K562 (cell line): ENCODE measurements at regions not wholly inside any gene's neighbourhood (a gene's known extent, or its start where the extent isn't known, plus 50 kb on each side); places are given as distances from the start of the nearest gene placed in this dataset.

Source experiments
- CHD2 ChIP-seq: IDR thresholded peaks from 2 replicates; pipeline ENCODE4 v1.6.1; 2011; ENCODE audit warnings: low read depth, low read length
- EHMT2 ChIP-seq: fragments of 450-650 bp; IDR thresholded peaks from 2 replicates; pipeline ENCODE4 v1.6.1; 2018; ENCODE audit warnings: antibody characterized with exemption
- FOXJ2 ChIP-seq: fragments of 200-800 bp; sonication (Bioruptor generic); IDR thresholded peaks from 2 replicates; pipeline ENCODE4 v1.6.1; 2016; ENCODE audit warnings: missing genetic modification characterization, missing compliant biosample characterization
- NFRKB ChIP-seq: fragments of 450-650 bp; IDR thresholded peaks from 2 replicates; pipeline ENCODE4 v1.6.1; 2016; ENCODE audit warnings: low read depth
- PCBP2 ChIP-seq: fragments of 200-400 bp; formaldehyde crosslinking; IDR thresholded peaks from 2 replicates; pipeline ENCODE4 v1.6.1; 2018; ENCODE audit warnings: low read length, low read depth, mild to moderate bottlenecking, moderate library complexity; ENCODE audit not compliant: poor library complexity, severe bottlenecking
- PPARD ChIP-seq: fragments of 250-450 bp; sonication (Bioruptor Pico); IDR thresholded peaks from 2 replicates; pipeline ENCODE4 v1.8.0; 2022; ENCODE audit warnings: inconsistent platforms, mild to moderate bottlenecking, moderate library complexity
- REST ChIP-seq, 2 experiments: fragments of 450-650 bp; formaldehyde crosslinking in 1 of 2; IDR thresholded peaks; 2 replicates each; pipeline versions ENCODE4 v1.4.0 to v1.6.1; 2014 to 2020; ENCODE audit warnings: mild to moderate bottlenecking in 2 of 2, borderline replicate concordance in 1 of 2, low read depth in 1 of 2
- SRF ChIP-seq, 2 experiments: fragments of 250-450, 450-650 bp in 1 of 2; sonication (Bioruptor Pico) in 1 of 2; sonication (generic) in 1 of 2; formaldehyde crosslinking; IDR thresholded peaks; 2 replicates each; pipeline versions ENCODE4 v1.5.0 to v1.5.1; 2020 to 2022; ENCODE audit warnings: mild to moderate bottlenecking in 1 of 2, missing genetic modification reagents in 1 of 2
- TFAP4 ChIP-seq: sonication (generic); formaldehyde crosslinking; IDR thresholded peaks from 2 replicates; pipeline ENCODE4 v1.8.0; 2022; ENCODE audit warnings: missing genetic modification reagents, mild to moderate bottlenecking, moderate library complexity, borderline replicate concordance
- U2AF2 ChIP-seq: fragments of 200-400 bp; formaldehyde crosslinking; optimal IDR thresholded peaks from 2 replicates; pipeline ENCODE3; 2017; ENCODE audit warnings: low read depth, mild to moderate bottlenecking, low read length
- ZBTB11 ChIP-seq, 3 experiments: fragments of 200-800 bp in 1 of 3; fragments of 250-450 bp in 1 of 3; fragments of 450-650 bp in 1 of 3; sonication (Bioruptor Pico) in 1 of 3; sonication (Bioruptor generic) in 1 of 3; formaldehyde crosslinking in 1 of 3; IDR thresholded peaks; 2 replicates each; pipeline versions ENCODE4 v1.6.1 to v1.8.0; 2016 to 2022; ENCODE audit warnings: mild to moderate bottlenecking in 2 of 3, missing genetic modification characterization in 2 of 3, missing compliant biosample characterization in 1 of 3, moderate library complexity in 1 of 3
- ZZZ3 ChIP-seq: fragments of 450-650 bp; IDR thresholded peaks from 2 replicates; pipeline ENCODE4 v1.6.1; 2016; ENCODE audit warnings: antibody characterized with exemption, mild to moderate bottlenecking, moderate library complexity

GRCh38 chr12:93247313-93247991 is 130.3 kb upstream of the NUDT4 start (continued):
- TF ChIP-seq REST (IDR thresholded peaks at IDR 0.05; ENCODE audit: borderline replicate concordance) (peak; percentile 91), REST (CRISPR knock-in tag; IDR thresholded peaks at IDR 0.05; ENCODE audit: low read depth) (peak; percentile 86), FOXJ2 (peak; percentile 63; the same call in 1 of the 2 replicates), PPARD (CRISPR knock-in tag) (no peak), NFRKB (no peak), U2AF2 (no peak), ZZZ3 (no peak), TFAP4 (no peak), PCBP2 (no peak), CHD2 (no peak), EHMT2 (peak; percentile 63), SRF (CRISPR knock-in tag; IDR thresholded peaks at IDR 0.05) (peak in 1 of 2 experiments; percentile 29; a peak in 1 of 4 replicates), ZBTB11 (CRISPR knock-in tag; IDR thresholded peaks at IDR 0.05) (no peak)
